IMR-90 (cell line): ENCODE measurements at regions not wholly inside any gene's neighbourhood (a gene's known extent, or its start where the extent isn't known, plus 50 kb on each side); places are given as distances from the start of the nearest gene placed in this dataset.

Experiments
- ATAC-seq: fragments of 200-7000 bp; cut with Tn5 transposase; 2 replicates; pipeline ENCODE4 v1.9.1; 2020; ENCODE audit warnings: low read depth, mild to moderate bottlenecking, moderate library complexity
- BruUV-seq: library from RNA; stranded (reverse); fragments of 400-500 nt; replicated peaks from 2 replicates; lab custom pipeline; 2021; lab: Mats Ljungman, UMichigan
- CTCF ChIA-PET: fragments of 300-600 bp; formaldehyde crosslinking; extraction: SDS; loops from one replicate; lab custom pipeline; 2021; ENCODE audit warnings: antibody characterized with exemption; lab: Yijun Ruan, JAX
- POLR2A ChIA-PET: fragments of 300-600 bp; sonication (Branson Sonifier 250); formaldehyde crosslinking; loops from one replicate; lab custom pipeline; 2022; ENCODE audit warnings: antibody characterized with exemption; ENCODE audit not compliant: unreplicated experiment; lab: Charles Lee
- DNase-seq: peaks from one replicate; pipeline ENCODE4 v3.0.0; 2013
- H2AFZ ChIP-seq: replicated peaks from 2 replicates; pipeline ENCODE3; 2013; ENCODE audit warnings: low read length, mild to moderate bottlenecking; ENCODE audit not compliant: poor library complexity
- H2AK5ac ChIP-seq: 2 replicates; pipeline ENCODE4 v1.6.1; 2013; ENCODE audit warnings: low read depth, low read length, inconsistent platforms
- H2AK9ac ChIP-seq: replicated peaks from 2 replicates; pipeline ENCODE3; 2013; ENCODE audit warnings: mild to moderate bottlenecking, low read depth, low read length, moderate library complexity; ENCODE audit not compliant: poor library complexity
- H2BK120ac ChIP-seq: 2 replicates; pipeline ENCODE4 v1.6.1; 2013; ENCODE audit warnings: low read depth, low read length, inconsistent platforms
- H2BK15ac ChIP-seq: 3 replicates; pipeline ENCODE4 v1.6.1; 2013; ENCODE audit warnings: low read depth, low read length, inconsistent platforms
- H2BK20ac ChIP-seq: 2 replicates; pipeline ENCODE4 v1.6.1; 2013; ENCODE audit warnings: low read depth, mild to moderate bottlenecking, inconsistent platforms, low read length, moderate library complexity
- H2BK5ac ChIP-seq: 2 replicates; pipeline ENCODE4 v1.6.1; 2013; ENCODE audit warnings: mild to moderate bottlenecking, low read depth, low read length, inconsistent platforms; ENCODE audit not compliant: poor library complexity, severe bottlenecking
- H3K14ac ChIP-seq: replicated peaks from 2 replicates; pipeline ENCODE4 v1.6.1; 2013; ENCODE audit warnings: low read depth, low read length, inconsistent platforms
- H3K18ac ChIP-seq: 2 replicates; pipeline ENCODE4 v1.6.1; 2013; ENCODE audit warnings: low read depth, low read length, control low read depth
- H3K23ac ChIP-seq: 2 replicates; pipeline ENCODE4 v1.6.1; 2013; ENCODE audit warnings: low read depth, low read length, inconsistent platforms
- H3K27ac ChIP-seq: 2 replicates; pipeline ENCODE4 v1.5.1; 2013; ENCODE audit warnings: mild to moderate bottlenecking, control low read depth, low read length; ENCODE audit not compliant: insufficient read depth
- H3K27me3 ChIP-seq: 2 replicates; pipeline ENCODE4 v1.6.1; 2013; ENCODE audit warnings: low read length; ENCODE audit not compliant: control insufficient read depth, insufficient read depth
- H3K36me3 ChIP-seq: 2 replicates; pipeline ENCODE4 v1.6.1; 2013; ENCODE audit warnings: low read length, mixed read lengths; ENCODE audit not compliant: control insufficient read depth, insufficient read depth
- H3K4ac ChIP-seq: 2 replicates; pipeline ENCODE4 v1.6.1; 2013; ENCODE audit warnings: low read depth, low read length, inconsistent platforms
- H3K4me1 ChIP-seq: 2 replicates; pipeline ENCODE4 v1.6.1; 2013; ENCODE audit warnings: low read length, mixed read lengths; ENCODE audit not compliant: control insufficient read depth, insufficient read depth
- H3K4me2 ChIP-seq: 2 replicates; pipeline ENCODE4 v1.6.1; 2013; ENCODE audit warnings: low read depth, mild to moderate bottlenecking, control low read depth, low read length, moderate library complexity
- H3K4me3 ChIP-seq: 2 replicates; pipeline ENCODE4 v1.5.1; 2013; ENCODE audit warnings: low read depth, mild to moderate bottlenecking, control low read depth, low read length, moderate library complexity; ENCODE audit not compliant: insufficient read depth
- H3K56ac ChIP-seq: 2 replicates; pipeline ENCODE4 v1.6.1; 2013; ENCODE audit warnings: low read length, inconsistent platforms; ENCODE audit not compliant: insufficient read depth; ENCODE audit errors: extremely low read depth
- H3K79me1 ChIP-seq, 2 experiments: 2 replicates each; pipeline ENCODE4 v1.6.1; 2013; ENCODE audit warnings: low read length in 2 of 2, inconsistent platforms in 1 of 2, low read depth in 1 of 2
- H3K9ac ChIP-seq: 2 replicates; pipeline ENCODE4 v1.6.1; 2013; ENCODE audit warnings: low read depth, low read length, control low read depth
- H3K9me1 ChIP-seq: 2 replicates; pipeline ENCODE4 v1.6.1; 2013; ENCODE audit warnings: low read length, inconsistent platforms; ENCODE audit not compliant: insufficient read depth
- H3K9me3 ChIP-seq: 2 replicates; pipeline ENCODE4 v1.6.1; 2013; ENCODE audit warnings: low read length; ENCODE audit not compliant: control insufficient read depth, insufficient read depth
- H4K20me1 ChIP-seq: 2 replicates; pipeline ENCODE4 v1.6.1; 2013; ENCODE audit warnings: low read length, inconsistent platforms; ENCODE audit not compliant: insufficient read depth
- H4K5ac ChIP-seq: 2 replicates; pipeline ENCODE4 v1.6.1; 2013; ENCODE audit warnings: mild to moderate bottlenecking, low read depth, low read length, control low read depth
- H4K8ac ChIP-seq, 2 experiments: 2 replicates each; pipeline ENCODE4 v1.6.1; 2013; ENCODE audit warnings: low read depth in 2 of 2, low read length in 2 of 2, control low read depth in 1 of 2, inconsistent platforms in 1 of 2
- H4K91ac ChIP-seq: 2 replicates; pipeline ENCODE4 v1.6.1; 2013; ENCODE audit warnings: low read depth, low read length, inconsistent platforms; ENCODE audit not compliant: insufficient read depth
- CHD1 ChIP-seq: IDR thresholded peaks from 2 replicates; pipeline ENCODE4 v1.6.1; 2012; ENCODE audit warnings: low read depth, low read length, improper control_type of control experiment
- CTCF ChIP-seq: conservative IDR thresholded peaks from 2 replicates; pipeline ENCODE4 v1.5.1; 2012; ENCODE audit warnings: mild to moderate bottlenecking, low read depth, low read length, improper control_type of control experiment
- MAFK ChIP-seq: IDR thresholded peaks from 2 replicates; pipeline ENCODE4 v1.6.1; 2012; ENCODE audit warnings: low read depth, low read length, improper control_type of control experiment
- MAZ ChIP-seq: IDR thresholded peaks from 2 replicates; pipeline ENCODE4 v1.6.1; 2012; ENCODE audit warnings: low read depth, mild to moderate bottlenecking, low read length, improper control_type of control experiment, moderate library complexity, borderline replicate concordance
- WGBS, 2 experiments: methylation state at CpG; one replicate each; pipeline versions ENCODE4 v1.1.5 to v1.1.7; 2013; ENCODE audit warnings: missing lambda C conversion rate in 2 of 2; ENCODE audit not compliant: insufficient read length in 1 of 2; ENCODE audit errors: extremely low coverage in 2 of 2; 5-methylcytosine and 5-hydroxymethylcytosine counted together
- dilution Hi-C: fragments of 300-500 bp; cut with HindIII; formaldehyde crosslinking; loops from one replicate; pipeline ENCODE4 v1.14.3; 2018; ENCODE audit warnings: low sequenced_read_pairs; ENCODE audit not compliant: unreplicated experiment
- in situ Hi-C: fragments of 300-500 bp; cut with MboI; formaldehyde crosslinking; loops from 3 replicates; pipeline ENCODE4 v1.14.3; 2019; ENCODE audit warnings: low sequenced_read_pairs, inconsistent platforms, mixed read lengths
- intact Hi-C: fragments of 100-400 bp; cut with micrococcal nuclease; formaldehyde crosslinking; loops from 2 replicates; pipeline ENCODE4 v1.10.0; 2022

GRCh38 chr13:78084401-78084800, 165.8 kb upstream of the EDNRB start:
- ChIA-PET POLR2A (no interaction called here), CTCF (interaction anchor here (1.1 kb wide), 1 partner anchor 17 kb away, joined by 3 read pairs; no protein-coding TSS in a partner anchor)
- no peak overlapping the region for H4K91ac ChIP-seq
- no peak for ATAC-seq
- H3K4me1 ChIP-seq: peaks cover 2% of the 10 kb centered on the region; the same call in 1 of the 2 replicates
- H3K4me2 ChIP-seq: no peak overlapping the region
- no peaks in the 10 kb centered on the region for H3K9me1 ChIP-seq
- H2BK5ac ChIP-seq: no peak overlapping the region
- H4K5ac ChIP-seq: no peak overlapping the region
- H3K4ac ChIP-seq: no peak overlapping the region
- no peaks in the 10 kb centered on the region for H3K9me3 ChIP-seq
- no peaks in the 10 kb centered on the region for H3K79me1 ChIP-seq
- intact Hi-C loops: no loop called here
- no peak overlapping the region for H4K8ac ChIP-seq
- no peak overlapping the region for H3K14ac ChIP-seq
- no peak overlapping the region for H2BK20ac ChIP-seq
- TF ChIP-seq MAFK (no peak), MAZ (no peak), CHD1 (no peak), CTCF (no peak)
- H3K56ac ChIP-seq: no peak overlapping the region
- H3K18ac ChIP-seq: no peak overlapping the region
- H3K23ac ChIP-seq: no peak overlapping the region
- H3K27ac ChIP-seq: no peak overlapping the region
- no CpG with 5 or more reads among the region's 1 CpG for WGBS, 2 experiments
- no peak overlapping the region for H3K9ac ChIP-seq
- H2AFZ ChIP-seq: no peak overlapping the region
- no peaks in the 10 kb centered on the region for H4K20me1 ChIP-seq
- H3K36me3 ChIP-seq: no peaks in the 10 kb centered on the region
- in situ Hi-C loops: no loop called here
- no peak overlapping the region for H2AK5ac ChIP-seq
- H2AK9ac ChIP-seq: no peak overlapping the region
- DNase-seq: no peak
- H2BK120ac ChIP-seq: no peak overlapping the region
- no peaks in the 10 kb centered on the region for H3K27me3 ChIP-seq
- H3K4me3 ChIP-seq: no peak overlapping the region
- dilution Hi-C loops: no loop called here
- BruUV-seq: no TSS peak
- H2BK15ac ChIP-seq: no peak overlapping the region
